ENCODE measurements at regions not wholly inside any gene's neighbourhood (a gene's known extent, or its start where the extent isn't known, plus 50 kb on each side); places are given as distances from the start of the nearest gene placed in this dataset.
"Not testable (repeated sequence)": the region's sequence is repeated elsewhere in the genome, so short reads cannot be mapped to it uniquely, and the experiment has no call there.

DNA sequence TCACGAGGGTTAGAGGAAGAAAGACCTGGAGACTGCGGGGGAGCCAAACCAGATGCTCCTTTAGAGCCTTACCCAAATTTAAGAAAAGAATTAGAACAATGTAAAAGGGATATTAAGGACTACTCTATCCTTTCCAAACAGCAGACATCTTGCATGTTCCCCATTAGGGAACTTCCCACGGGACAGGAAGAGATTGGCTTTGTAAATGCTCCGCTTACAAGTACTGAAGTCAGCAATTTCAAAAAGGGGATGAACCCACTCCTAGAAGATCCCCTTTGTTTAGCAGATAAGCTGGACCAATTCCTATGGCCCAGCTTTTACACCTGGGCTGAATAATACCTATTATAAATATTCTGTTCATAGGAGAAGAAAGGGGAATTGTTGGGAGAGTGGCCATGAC lies 74.2 kb downstream of the APOBEC1 start:
- no peak overlapping the region for H3K4me3 ChIP-seq (ENCODE audit: low read depth in 1 of 2, low read length in 2 of 2)
- H3K36me3 ChIP-seq (ENCODE audit: control insufficient read depth in 1 of 2, insufficient read depth in 2 of 2, low read length in 2 of 2), result no peaks in the 10 kb centered on the region
- H3K4me1 ChIP-seq (ENCODE audit: control insufficient read depth in 1 of 2, insufficient read depth in 2 of 2, low read length in 2 of 2), result no peaks in the 10 kb centered on the region
- no peaks in the 10 kb centered on the region for H3K27me3 ChIP-seq (ENCODE audit: low read depth, low read length)
- H3K27ac ChIP-seq (ENCODE audit: low read length), result no peak overlapping the region
- H3K9me3 ChIP-seq (ENCODE audit: control insufficient read depth in 1 of 2, low read length in 2 of 2), result no peaks in the 10 kb centered on the region

- not testable (repeated sequence) for H3K4me1 ChIP-seq (ENCODE audit: control insufficient read depth in 1 of 2, insufficient read depth in 2 of 2, low read length in 2 of 2); H3K4me3 ChIP-seq (ENCODE audit: low read depth in 1 of 2, low read length in 2 of 2); H3K9me3 ChIP-seq (ENCODE audit: control insufficient read depth in 1 of 2, low read length in 2 of 2); H3K36me3 ChIP-seq (ENCODE audit: control insufficient read depth in 1 of 2, insufficient read depth in 2 of 2, low read length in 2 of 2); H3K27ac ChIP-seq (ENCODE audit: low read length); H3K27me3 ChIP-seq (ENCODE audit: low read depth, low read length)
Observed at GRCh38 chr12:7590085-7590484, 75.6 kb downstream of the APOBEC1 start.

GRCh38 chr12:7588742-7589329 lies 76.9 kb downstream of the APOBEC1 start:
- H3K4me3 ChIP-seq (ENCODE audit: low read depth in 1 of 2, low read length in 2 of 2); H3K27ac ChIP-seq (ENCODE audit: low read length): not testable (repeated sequence)

DNA sequence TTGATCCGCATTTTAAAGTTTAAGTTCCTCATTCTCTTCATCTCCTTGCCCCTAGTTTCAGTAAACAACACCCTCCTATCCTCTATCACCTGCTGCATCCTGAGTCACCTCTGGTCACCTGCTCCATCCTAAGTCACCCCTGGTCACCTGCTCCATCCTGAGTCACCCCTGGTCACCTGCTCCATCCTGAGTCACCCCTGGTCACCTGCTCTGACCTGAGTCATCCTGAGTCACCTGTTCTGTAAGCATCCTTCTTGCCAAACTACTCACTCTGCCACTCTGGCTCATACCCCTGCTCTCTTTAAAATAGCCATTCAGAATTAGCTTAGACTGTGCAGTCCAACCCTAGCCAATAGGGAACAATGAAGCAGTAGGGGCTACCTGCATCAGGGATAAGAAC lies 80.6 kb upstream of the CD163 start:
- not testable (repeated sequence) for H3K27me3 ChIP-seq (ENCODE audit: low read depth, low read length); H3K4me3 ChIP-seq (ENCODE audit: low read depth in 1 of 2, low read length in 2 of 2); H3K36me3 ChIP-seq (ENCODE audit: control insufficient read depth in 1 of 2, insufficient read depth in 2 of 2, low read length in 2 of 2); H3K4me1 ChIP-seq (ENCODE audit: control insufficient read depth in 1 of 2, insufficient read depth in 2 of 2, low read length in 2 of 2); H3K9me3 ChIP-seq (ENCODE audit: control insufficient read depth in 1 of 2, low read length in 2 of 2); H3K27ac ChIP-seq (ENCODE audit: low read length)

More at GRCh38 chr12:7588742-7589329, 76.9 kb downstream of the APOBEC1 start:
- not testable (repeated sequence) for H3K4me1 ChIP-seq (ENCODE audit: control insufficient read depth in 1 of 2, insufficient read depth in 2 of 2, low read length in 2 of 2); H3K9me3 ChIP-seq (ENCODE audit: control insufficient read depth in 1 of 2, low read length in 2 of 2); H3K27me3 ChIP-seq (ENCODE audit: low read depth, low read length); H3K36me3 ChIP-seq (ENCODE audit: control insufficient read depth in 1 of 2, insufficient read depth in 2 of 2, low read length in 2 of 2)

DNA sequence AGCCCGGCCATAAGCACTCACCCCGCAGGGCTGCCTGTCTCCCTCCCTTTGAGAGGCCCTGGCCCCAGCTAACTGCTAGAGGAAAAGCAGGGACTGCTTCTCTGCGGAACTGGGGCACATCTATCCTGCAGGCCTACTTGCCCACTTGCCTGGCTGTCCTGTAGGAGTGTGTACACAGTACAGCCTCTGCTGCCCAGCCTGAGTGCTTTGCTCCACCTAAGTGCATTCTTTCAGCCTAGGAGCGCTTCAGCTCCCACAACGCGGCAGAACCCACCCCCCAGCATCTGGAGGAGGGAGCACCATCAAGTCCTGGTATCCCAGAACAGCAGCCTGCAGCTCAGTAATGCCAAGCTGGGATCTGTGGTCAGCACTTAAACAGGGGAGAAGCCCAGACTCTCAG lies 79.9 kb upstream of the CD163 start:
- Histone ChIP-seq H3K27ac (ENCODE audit: low read length) (no peak overlapping the region), H3K4me3 (ENCODE audit: low read depth in 1 of 2, low read length in 2 of 2) (no peak overlapping the region), H3K27me3 (ENCODE audit: low read depth, low read length) (no peaks in the 10 kb centered on the region), H3K4me1 (ENCODE audit: control insufficient read depth in 1 of 2, insufficient read depth in 2 of 2, low read length in 2 of 2) (no peaks in the 10 kb centered on the region), H3K9me3 (ENCODE audit: control insufficient read depth in 1 of 2, low read length in 2 of 2) (no peaks in the 10 kb centered on the region), H3K36me3 (ENCODE audit: control insufficient read depth in 1 of 2, insufficient read depth in 2 of 2, low read length in 2 of 2) (no peaks in the 10 kb centered on the region)

GRCh38 chr12:7582796-7583195 lies 79.2 kb upstream of the CD163 start:
- Histone ChIP-seq H3K36me3 (ENCODE audit: control insufficient read depth in 1 of 2, insufficient read depth in 2 of 2, low read length in 2 of 2) (no peaks in the 10 kb centered on the region), H3K9me3 (ENCODE audit: control insufficient read depth in 1 of 2, low read length in 2 of 2) (no peaks in the 10 kb centered on the region), H3K4me3 (ENCODE audit: low read depth in 1 of 2, low read length in 2 of 2) (no peak overlapping the region), H3K27ac (ENCODE audit: low read length) (no peak overlapping the region), H3K27me3 (ENCODE audit: low read depth, low read length) (no peaks in the 10 kb centered on the region), H3K4me1 (ENCODE audit: control insufficient read depth in 1 of 2, insufficient read depth in 2 of 2, low read length in 2 of 2) (no peaks in the 10 kb centered on the region)

DNA sequence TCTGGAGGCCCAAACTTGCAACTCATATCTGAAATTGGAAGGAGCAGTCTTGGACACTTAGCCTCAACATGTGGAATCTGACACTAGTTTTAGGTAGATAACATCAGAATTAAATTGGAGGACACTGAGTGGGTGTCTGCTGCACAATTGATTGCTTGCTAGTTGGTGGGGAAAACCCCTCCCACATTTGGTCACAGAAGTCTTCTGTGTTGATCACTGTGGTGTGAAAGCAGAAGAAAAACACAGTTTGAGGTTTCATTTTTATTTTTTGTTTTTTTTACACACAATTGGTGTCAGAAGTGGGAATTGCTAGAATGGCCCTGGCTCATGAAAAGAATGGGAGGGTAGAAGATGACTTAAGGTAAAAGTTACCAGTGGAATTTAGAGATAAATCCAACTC lies 78.0 kb upstream of the CD163 start:
- Histone ChIP-seq H3K36me3 (ENCODE audit: control insufficient read depth in 1 of 2, insufficient read depth in 2 of 2, low read length in 2 of 2) (no peaks in the 10 kb centered on the region), H3K9me3 (ENCODE audit: control insufficient read depth in 1 of 2, low read length in 2 of 2) (no peaks in the 10 kb centered on the region), H3K27me3 (ENCODE audit: low read depth, low read length) (no peaks in the 10 kb centered on the region), H3K4me3 (ENCODE audit: low read depth in 1 of 2, low read length in 2 of 2) (no peak overlapping the region), H3K4me1 (ENCODE audit: control insufficient read depth in 1 of 2, insufficient read depth in 2 of 2, low read length in 2 of 2) (no peaks in the 10 kb centered on the region), H3K27ac (ENCODE audit: low read length) (no peak overlapping the region)

DNA sequence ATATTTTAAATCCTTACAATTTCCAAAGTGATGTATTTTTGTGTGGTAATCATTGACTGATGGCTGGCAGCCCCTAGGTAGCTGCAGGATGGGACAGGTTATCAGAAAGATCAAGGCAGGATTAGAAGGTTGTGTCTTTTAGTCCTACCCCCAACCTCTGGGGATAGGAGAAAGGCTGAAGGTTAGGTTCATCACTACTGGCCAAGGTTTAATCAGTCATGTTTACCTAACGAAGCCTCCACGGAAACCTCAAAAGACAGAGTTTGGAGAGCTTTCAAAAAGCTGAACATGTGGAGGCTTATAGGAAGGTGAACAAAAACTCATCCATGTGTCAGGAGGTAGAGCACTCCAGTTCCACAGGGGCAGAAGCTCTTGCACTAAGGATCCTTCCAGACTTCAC lies 77.5 kb upstream of the CD163 start:
- Histone ChIP-seq H3K27ac (ENCODE audit: low read length) (no peak overlapping the region), H3K27me3 (ENCODE audit: low read depth, low read length) (no peaks in the 10 kb centered on the region), H3K4me3 (ENCODE audit: low read depth in 1 of 2, low read length in 2 of 2) (no peak overlapping the region), H3K9me3 (ENCODE audit: control insufficient read depth in 1 of 2, low read length in 2 of 2) (no peaks in the 10 kb centered on the region), H3K36me3 (ENCODE audit: control insufficient read depth in 1 of 2, insufficient read depth in 2 of 2, low read length in 2 of 2) (no peaks in the 10 kb centered on the region), H3K4me1 (ENCODE audit: control insufficient read depth in 1 of 2, insufficient read depth in 2 of 2, low read length in 2 of 2) (no peaks in the 10 kb centered on the region)

DNA sequence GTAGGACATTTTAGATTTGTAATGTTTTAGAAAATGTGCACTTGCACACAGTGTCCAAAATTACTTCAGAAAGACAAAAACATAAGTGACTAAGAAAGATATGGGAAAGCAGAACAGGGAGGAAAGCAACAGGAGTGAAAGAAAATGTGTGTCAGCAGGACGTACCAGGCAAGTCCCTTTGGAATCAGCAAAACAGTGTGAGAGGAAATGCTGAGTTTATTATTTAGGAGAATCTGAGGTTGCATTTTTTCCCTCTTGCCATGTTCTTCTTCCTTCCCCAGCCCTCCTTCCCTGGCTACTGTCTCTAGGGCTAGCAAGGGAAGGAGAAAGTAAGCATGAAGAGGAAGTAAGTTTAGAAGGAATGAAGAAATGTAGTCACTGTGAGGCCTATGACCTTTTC lies 67.7 kb upstream of the CD163 start:
- no peaks in the 10 kb centered on the region for H3K9me3 ChIP-seq (ENCODE audit: control insufficient read depth in 1 of 2, low read length in 2 of 2)
- no peaks in the 10 kb centered on the region for H3K4me1 ChIP-seq (ENCODE audit: control insufficient read depth in 1 of 2, insufficient read depth in 2 of 2, low read length in 2 of 2)
- H3K27ac ChIP-seq (ENCODE audit: low read length), result no peak overlapping the region
- no peak overlapping the region for H3K4me3 ChIP-seq (ENCODE audit: low read depth in 1 of 2, low read length in 2 of 2)
- no peaks in the 10 kb centered on the region for H3K27me3 ChIP-seq (ENCODE audit: low read depth, low read length)
- H3K36me3 ChIP-seq (ENCODE audit: control insufficient read depth in 1 of 2, insufficient read depth in 2 of 2, low read length in 2 of 2), result no peaks in the 10 kb centered on the region

GRCh38 chr12:7557227-7557626 lies 53.6 kb upstream of the CD163 start:
- Histone ChIP-seq H3K4me1 (ENCODE audit: control insufficient read depth in 1 of 2, insufficient read depth in 2 of 2, low read length in 2 of 2) (no peaks in the 10 kb centered on the region), H3K27ac (ENCODE audit: low read length) (peak overlapping the region; percentile 21), H3K9me3 (ENCODE audit: control insufficient read depth in 1 of 2, low read length in 2 of 2) (no peaks in the 10 kb centered on the region), H3K36me3 (ENCODE audit: control insufficient read depth in 1 of 2, insufficient read depth in 2 of 2, low read length in 2 of 2) (no peaks in the 10 kb centered on the region), H3K27me3 (ENCODE audit: low read depth, low read length) (no peaks in the 10 kb centered on the region), H3K4me3 (ENCODE audit: low read depth in 1 of 2, low read length in 2 of 2) (no peak overlapping the region)

DNA sequence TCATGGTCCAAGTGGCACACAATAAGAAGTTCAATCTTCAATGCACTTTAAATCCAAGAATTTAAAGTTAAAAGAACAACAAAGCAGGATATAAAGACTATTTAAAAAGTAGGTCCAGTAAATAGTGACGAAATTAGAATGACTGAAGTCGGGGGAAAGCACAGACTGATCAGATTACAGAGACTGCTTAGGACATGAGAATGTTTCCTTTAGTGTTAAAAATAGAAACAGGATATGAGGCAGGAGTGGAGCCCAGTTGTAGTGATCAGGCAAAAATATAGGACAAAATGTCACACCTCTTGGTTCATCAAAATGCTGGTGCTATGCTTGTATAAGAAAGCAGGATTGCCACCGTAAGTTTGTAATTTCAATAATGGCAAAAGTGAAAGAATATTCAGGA lies 52.2 kb upstream of the CD163 start:
- Histone ChIP-seq H3K27ac (ENCODE audit: low read length) (peak overlapping the region; percentile 29), H3K4me3 (ENCODE audit: low read depth in 1 of 2, low read length in 2 of 2) (no peak overlapping the region), H3K4me1 (ENCODE audit: control insufficient read depth in 1 of 2, insufficient read depth in 2 of 2, low read length in 2 of 2) (no peaks in the 10 kb centered on the region), H3K36me3 (ENCODE audit: control insufficient read depth in 1 of 2, insufficient read depth in 2 of 2, low read length in 2 of 2) (no peaks in the 10 kb centered on the region), H3K27me3 (ENCODE audit: low read depth, low read length) (no peaks in the 10 kb centered on the region), H3K9me3 (ENCODE audit: control insufficient read depth in 1 of 2, low read length in 2 of 2) (no peaks in the 10 kb centered on the region)

GRCh38 chr12:7554831-7555230 lies 51.3 kb upstream of the CD163 start:
- H3K27me3 ChIP-seq (ENCODE audit: low read depth, low read length); H3K36me3 ChIP-seq (ENCODE audit: control insufficient read depth in 1 of 2, insufficient read depth in 2 of 2, low read length in 2 of 2); H3K4me3 ChIP-seq (ENCODE audit: low read depth in 1 of 2, low read length in 2 of 2); H3K27ac ChIP-seq (ENCODE audit: low read length); H3K4me1 ChIP-seq (ENCODE audit: control insufficient read depth in 1 of 2, insufficient read depth in 2 of 2, low read length in 2 of 2); H3K9me3 ChIP-seq (ENCODE audit: control insufficient read depth in 1 of 2, low read length in 2 of 2): not testable (repeated sequence)

Measured in muscle layer of duodenum (tissue), 2 donors.